SU-DHL-6 (cell line): ENCODE measurements at regions not wholly inside any gene's neighbourhood (a gene's known extent, or its start where the extent isn't known, plus 50 kb on each side); places are given as distances from the start of the nearest gene placed in this dataset.

Experiments
- H2AFZ ChIP-seq: fragments of 200-600 bp; sonication (generic); 2 replicates; pipeline ENCODE4 v1.6.1; 2014; ENCODE audit warnings: low read depth, mild to moderate bottlenecking, moderate library complexity, mixed read lengths, antibody characterized with exemption, low read length; ENCODE audit not compliant: severe bottlenecking
- H3F3A ChIP-seq: fragments of 200-600 bp; shearing (Covaris generic); 2 replicates; pipeline ENCODE4 v1.6.0; 2016; ENCODE audit warnings: antibody characterized with exemption, mild to moderate bottlenecking; ENCODE audit not compliant: insufficient read depth
- H3K27ac ChIP-seq: fragments of 200-600 bp; sonication (generic); 2 replicates; pipeline ENCODE4 v1.5.1; 2016; ENCODE audit warnings: low read depth, mild to moderate bottlenecking, low read length, moderate library complexity, mixed read lengths
- H3K27me3 ChIP-seq: fragments of 200-600 bp; sonication (generic), shearing (Covaris generic); 2 replicates; pipeline ENCODE4 v1.6.0; 2014; ENCODE audit warnings: mild to moderate bottlenecking, low read length
- H3K36me3 ChIP-seq: fragments of 200-600 bp; sonication (generic); 2 replicates; pipeline ENCODE4 v1.6.1; 2014; ENCODE audit warnings: mild to moderate bottlenecking, low read length, mixed read lengths
- H3K4me2 ChIP-seq: fragments of 300-600, 200-600 bp; shearing (Covaris generic), sonication (generic); 2 replicates; pipeline ENCODE4 v1.6.0; 2014; ENCODE audit warnings: low read length, low read depth, mild to moderate bottlenecking; ENCODE audit not compliant: poor library complexity, severe bottlenecking
- H3K4me3 ChIP-seq: fragments of 200-600 bp; sonication (generic); 2 replicates; pipeline ENCODE4 v1.5.1; 2014; ENCODE audit warnings: antibody characterized with exemption, low read length, mild to moderate bottlenecking, mixed read lengths; ENCODE audit not compliant: insufficient read depth, poor library complexity, severe bottlenecking
- H3K79me2 ChIP-seq: fragments of 200-600 bp; sonication (generic); 2 replicates; pipeline ENCODE4 v1.6.1; 2014; ENCODE audit warnings: mild to moderate bottlenecking, low read length, moderate library complexity; ENCODE audit not compliant: insufficient read depth
- H3K9ac ChIP-seq: fragments of 200-600 bp; sonication (generic); 2 replicates; pipeline ENCODE4 v1.7.0; 2014; ENCODE audit warnings: mild to moderate bottlenecking, low read length
- H3K9me2 ChIP-seq: fragments of 200-600 bp; sonication (generic); replicated peaks from 2 replicates; pipeline ENCODE4 v1.6.1; 2014; ENCODE audit warnings: low read length; ENCODE audit not compliant: insufficient read depth
- H3K9me3 ChIP-seq: fragments of 200-600 bp; sonication (generic); 2 replicates; pipeline ENCODE4 v1.6.1; 2014; ENCODE audit warnings: low read length, mixed read lengths; ENCODE audit not compliant: insufficient read depth
- H4K20me1 ChIP-seq: fragments of 200-600 bp; sonication (generic); 2 replicates; pipeline ENCODE4 v1.6.1; 2014; ENCODE audit warnings: low read depth, mild to moderate bottlenecking, antibody characterized with exemption, low read length, moderate library complexity, mixed read lengths
- CTCF ChIP-seq: fragments of 200-600 bp; sonication (generic); IDR thresholded peaks from one replicate; pipeline ENCODE4 v1.5.1; 2017; ENCODE audit warnings: antibody characterized with exemption, mild to moderate bottlenecking, low read length, moderate library complexity; ENCODE audit not compliant: insufficient read depth, poor library complexity, severe bottlenecking
- EZH2phosphoT487 ChIP-seq: fragments of 200-600 bp; sonication (generic), shearing (Covaris generic); conservative IDR thresholded peaks from 2 replicates; pipeline ENCODE4 v1.6.1; 2018; ENCODE audit warnings: mild to moderate bottlenecking, antibody characterized with exemption, low read length, moderate library complexity, mixed read lengths

GRCh38 chr4:114280645-114281044, 301.2 kb upstream of the ARSJ start:
- no peaks in the 10 kb centered on the region for H3K36me3 ChIP-seq
- H3K4me3 ChIP-seq: no peak overlapping the region
- H3K9me2 ChIP-seq: no peaks in the 10 kb centered on the region
- no peak overlapping the region for H3K27ac ChIP-seq
- TF ChIP-seq EZH2phosphoT487: no peak
- TF ChIP-seq CTCF: no peak
- H3K27me3 ChIP-seq: no peaks in the 10 kb centered on the region
- no peak overlapping the region for H3K9ac ChIP-seq
- no peaks in the 10 kb centered on the region for H3F3A ChIP-seq
- no peak overlapping the region for H2AFZ ChIP-seq
- no peak overlapping the region for H3K4me2 ChIP-seq
- H3K9me3 ChIP-seq: no peaks in the 10 kb centered on the region
- no peaks in the 10 kb centered on the region for H3K79me2 ChIP-seq
- no peaks in the 10 kb centered on the region for H4K20me1 ChIP-seq

GRCh38 chr4:114281164-114281960, 301.9 kb upstream of the ARSJ start:
- Histone ChIP-seq H3K79me2 (no peaks in the 10 kb centered on the region), H4K20me1 (no peaks in the 10 kb centered on the region), H3K4me2 (no peak overlapping the region), H3K27ac (no peak overlapping the region), H3F3A (no peaks in the 10 kb centered on the region), H3K9me3 (no peaks in the 10 kb centered on the region), H2AFZ (no peak overlapping the region), H3K4me3 (no peak overlapping the region), H3K36me3 (no peaks in the 10 kb centered on the region), H3K27me3 (no peaks in the 10 kb centered on the region), H3K9me2 (no peaks in the 10 kb centered on the region), H3K9ac (no peak overlapping the region)
- no peak for TF ChIP-seq EZH2phosphoT487
- TF ChIP-seq CTCF: no peak

- no peaks in the 10 kb centered on the region for H3K27me3 ChIP-seq
- no peaks in the 10 kb centered on the region for H4K20me1 ChIP-seq
- H3K27ac ChIP-seq: no peak overlapping the region
- H3F3A ChIP-seq: no peaks in the 10 kb centered on the region
- no peaks in the 10 kb centered on the region for H3K9me2 ChIP-seq
- no peak overlapping the region for H2AFZ ChIP-seq
- H3K9me3 ChIP-seq: no peaks in the 10 kb centered on the region
- H3K9ac ChIP-seq: no peak overlapping the region
- TF ChIP-seq CTCF (no peak), EZH2phosphoT487 (no peak)
- H3K36me3 ChIP-seq: no peaks in the 10 kb centered on the region
- no peak overlapping the region for H3K4me2 ChIP-seq
- H3K79me2 ChIP-seq: no peaks in the 10 kb centered on the region
- H3K4me3 ChIP-seq: no peak overlapping the region
Observed at GRCh38 chr4:114282937-114283336, 303.5 kb upstream of the ARSJ start.
